HCT116 (cell line): ENCODE measurements at regions not wholly inside any gene's neighbourhood (a gene's known extent, or its start where the extent isn't known, plus 50 kb on each side); places are given as distances from the start of the nearest gene placed in this dataset.

Source experiments
- ATAC-seq: fragments of 200-7000 bp; cut with Tn5 transposase; 2 replicates; pipeline ENCODE4 v1.9.1; 2020; ENCODE audit warnings: mild to moderate bottlenecking, moderate library complexity
- BruUV-seq: library from RNA; stranded (reverse); fragments of 400-500 nt; replicated peaks from 2 replicates; lab custom pipeline; 2021; lab: Mats Ljungman, UMichigan
- CTCF ChIA-PET: fragments of 300-600 bp; sonication (Branson Sonifier 250); formaldehyde crosslinking; loops from one replicate; lab custom pipeline; 2021; ENCODE audit warnings: antibody characterized with exemption; lab: Charles Lee
- POLR2A ChIA-PET: fragments of 300-600, 350-600 bp; sonication (Branson Sonifier 250); formaldehyde crosslinking; loops from one replicate; lab custom pipeline; 2021; ENCODE audit warnings: antibody characterized with exemption; lab: Charles Lee
- RAD21 ChIA-PET, 2 experiments: fragments of 300-600 bp; sonication (Branson Sonifier 250); formaldehyde crosslinking; loops; one replicate each; lab custom pipeline; 2023; ENCODE audit warnings: low total read pairs in 2 of 2; ENCODE audit not compliant: uncharacterized antibody in 2 of 2, unreplicated experiment in 2 of 2, low non-redundant PET in 1 of 2; lab: Charles Lee
- DNase-seq: peaks from one replicate; pipeline ENCODE4 v3.0.0-alpha.2; 2010; ENCODE audit warnings: low read depth, low spot score
- H2AFZ ChIP-seq: fragments of 200-600 bp; shearing (Covaris generic), sonication (generic); 2 replicates; pipeline ENCODE4 v1.6.1; 2017; ENCODE audit warnings: low read depth, mixed run types, mixed read lengths, antibody characterized with exemption, low read length; ENCODE audit not compliant: poor library complexity, severe bottlenecking
- H3K27ac ChIP-seq: 2 replicates; pipeline ENCODE4 v1.5.1; 2012; ENCODE audit warnings: low read depth, low read length
- H3K27me3 ChIP-seq: fragments of 200-600 bp; sonication (generic); 2 replicates; pipeline ENCODE4 v1.6.1; 2016; ENCODE audit warnings: mixed run types, low read length, mixed read lengths; ENCODE audit not compliant: insufficient read depth
- H3K36me3 ChIP-seq, 2 experiments: fragments of 200-500 bp in 1 of 2; fragments of 200-600 bp in 1 of 2; sonication (Bioruptor generic) in 1 of 2; sonication (generic) in 1 of 2; 2 replicates each; pipeline versions ENCODE4 v1.5.1 to v1.6.1; 2014 to 2016; ENCODE audit warnings: low read length in 2 of 2, inconsistent platforms in 1 of 2, mixed read lengths in 1 of 2, mixed run types in 1 of 2; ENCODE audit not compliant: insufficient read depth in 2 of 2, control insufficient read depth in 1 of 2
- H3K4me1 ChIP-seq, 2 experiments: fragments of 200-600 bp in 1 of 2; sonication (generic) in 1 of 2; 2 replicates each; pipeline versions ENCODE4 v1.5.1 to v1.6.1; 2012 to 2017; ENCODE audit warnings: low read length in 2 of 2, inconsistent platforms in 1 of 2, mild to moderate bottlenecking in 1 of 2, mixed read lengths in 1 of 2, mixed run types in 1 of 2, moderate library complexity in 1 of 2; ENCODE audit not compliant: insufficient read depth in 2 of 2, control insufficient read depth in 1 of 2
- H3K4me2 ChIP-seq: fragments of 200-600 bp; sonication (generic); 2 replicates; pipeline ENCODE4 v1.6.1; 2017; ENCODE audit warnings: mixed run types, low read length, mixed read lengths
- H3K4me3 ChIP-seq, 2 experiments: fragments of 200-600 bp in 1 of 2; sonication (generic) in 1 of 2; replicated peaks in 1 of 2; 2 replicates each; pipeline ENCODE4 v1.5.1; 2011 to 2016; ENCODE audit warnings: low read length in 2 of 2, control low read depth in 1 of 2, low read depth in 1 of 2, mild to moderate bottlenecking in 1 of 2, mixed read lengths in 1 of 2, mixed run types in 1 of 2
- H3K79me2 ChIP-seq: fragments of 200-600 bp; sonication (generic); 2 replicates; pipeline ENCODE4 v1.6.1; 2017; ENCODE audit warnings: mild to moderate bottlenecking, mixed run types, low read length, moderate library complexity, mixed read lengths; ENCODE audit not compliant: insufficient read depth
- H3K9ac ChIP-seq: fragments of 200-600 bp; sonication (generic); 2 replicates; pipeline ENCODE4 v1.6.1; 2016; ENCODE audit warnings: low read length, mixed read lengths
- H3K9me2 ChIP-seq: fragments of 200-600 bp; sonication (generic), shearing (Covaris generic); 2 replicates; pipeline ENCODE4 v1.6.1; 2017; ENCODE audit warnings: mixed run types, mild to moderate bottlenecking, moderate library complexity; ENCODE audit not compliant: insufficient read depth
- H3K9me3 ChIP-seq, 2 experiments: fragments of 200-500 bp in 1 of 2; fragments of 200-600 bp in 1 of 2; sonication (Bioruptor generic) in 1 of 2; sonication (generic) in 1 of 2; 2 replicates each; pipeline ENCODE4 v1.6.1; 2014 to 2017; ENCODE audit warnings: low read length in 2 of 2, mixed read lengths in 2 of 2, inconsistent platforms in 1 of 2, low read depth in 1 of 2, mild to moderate bottlenecking in 1 of 2, mixed run types in 1 of 2, moderate library complexity in 1 of 2; ENCODE audit not compliant: control insufficient read depth in 1 of 2, insufficient read depth in 1 of 2
- H4K20me1 ChIP-seq: fragments of 200-600 bp; sonication (generic), shearing (Covaris generic); 2 replicates; pipeline ENCODE4 v1.6.1; 2017; ENCODE audit warnings: mixed run types, mild to moderate bottlenecking, moderate library complexity; ENCODE audit not compliant: insufficient read depth
- ATF3 ChIP-seq: IDR thresholded peaks from 2 replicates; pipeline ENCODE4 v1.6.1; 2012
- CEBPB ChIP-seq: IDR thresholded peaks from 2 replicates; pipeline ENCODE4 v1.6.1; 2012; ENCODE audit warnings: low read depth
- CTCF ChIP-seq, 3 experiments: fragments of 200-600 bp in 1 of 3; sonication (generic) in 1 of 3; IDR thresholded peaks in 2 of 3; conservative IDR thresholded peaks in 1 of 3; 2 replicates each; pipeline ENCODE4 v1.5.1; 2012 to 2017; ENCODE audit warnings: low read depth in 2 of 3, low read length in 2 of 3, antibody characterized with exemption in 1 of 3, borderline replicate concordance in 1 of 3, control low read depth in 1 of 3, mild to moderate bottlenecking in 1 of 3, mixed read lengths in 1 of 3, mixed run types in 1 of 3, moderate library complexity in 1 of 3; ENCODE audit not compliant: insufficient read depth in 1 of 3
- EGR1 ChIP-seq: IDR thresholded peaks from 2 replicates; pipeline ENCODE4 v1.6.1; 2012; ENCODE audit warnings: low read depth
- EZH2phosphoT487 ChIP-seq: fragments of 200-600 bp; IDR thresholded peaks from 2 replicates; pipeline ENCODE4 v1.6.1; 2018; ENCODE audit warnings: antibody characterized with exemption, borderline replicate concordance
- FOSL1 ChIP-seq: IDR thresholded peaks from 2 replicates; pipeline ENCODE4 v1.6.1; 2012; ENCODE audit warnings: low read depth
- POLR2A ChIP-seq: IDR thresholded peaks from 2 replicates; pipeline ENCODE4 v1.7.0; 2011; ENCODE audit warnings: borderline replicate concordance; ENCODE audit not compliant: insufficient read depth, insufficient read length; ENCODE audit errors: extremely low read depth
- POLR2AphosphoS5 ChIP-seq: IDR thresholded peaks from 2 replicates; pipeline ENCODE4 v1.6.1; 2011; ENCODE audit warnings: mild to moderate bottlenecking, low read depth, low read length, moderate library complexity
- SIN3A ChIP-seq: IDR thresholded peaks from 2 replicates; pipeline ENCODE4 v1.6.1; 2012; ENCODE audit warnings: low read depth
- SP1 ChIP-seq: IDR thresholded peaks from 2 replicates; pipeline ENCODE4 v1.6.1; 2012; ENCODE audit warnings: low read depth
- SRF ChIP-seq: IDR thresholded peaks from 2 replicates; pipeline ENCODE4 v1.6.1; 2012; ENCODE audit warnings: low read depth
- ZNF274 ChIP-seq: fragments of 200-500 bp; sonication (Bioruptor generic); IDR thresholded peaks from 2 replicates; pipeline ENCODE4 v1.6.1; 2014; ENCODE audit warnings: mild to moderate bottlenecking, low read depth, low read length, inconsistent platforms
- intact Hi-C: fragments of 100-400 bp; cut with micrococcal nuclease; formaldehyde crosslinking; loops from 2 replicates; pipeline ENCODE4 v1.10.0; 2022

- intact Hi-C loops = no loop called here
- Histone ChIP-seq H3K4me1 (no peaks in the 10 kb centered on the region), H3K27ac (no peak overlapping the region), H3K36me3 (no peaks in the 10 kb centered on the region), H3K9me3 (no peaks in the 10 kb centered on the region), H3K4me3 (no peak overlapping the region), H3K27me3 (no peaks in the 10 kb centered on the region), H2AFZ (no peak overlapping the region), H3K79me2 (no peaks in the 10 kb centered on the region)
- ChIA-PET CTCF (no interaction called here), RAD21 (no interaction called here)
- no TSS peak for BruUV-seq
- no peak for TF ChIP-seq SRF
- no peak for TF ChIP-seq FOSL1
- TF ChIP-seq EZH2phosphoT487 = no peak
- no peak for TF ChIP-seq EGR1
- TF ChIP-seq CEBPB = no peak
- TF ChIP-seq SP1 = no peak
- TF ChIP-seq POLR2A = no peak
- TF ChIP-seq SIN3A = no peak
- no peak for TF ChIP-seq ATF3
- TF ChIP-seq CTCF (IDR thresholded peaks at IDR 0.05 in 2 of 3, conservative IDR thresholded peaks at IDR 0.05 in 1 of 3; ENCODE audit: borderline replicate concordance in 1 of 3, insufficient read depth in 1 of 3, low read depth in 2 of 3, low read length in 2 of 3) = no peak
- TF ChIP-seq, all 23 proteins: peak for 0
- no peak for ATAC-seq
- H3K4me2 ChIP-seq = no peak overlapping the region
- H3K9me2 ChIP-seq = no peaks in the 10 kb centered on the region
- no peak for DNase-seq
- POLR2A ChIA-PET = no interaction called here
- no peak overlapping the region for H3K9ac ChIP-seq
- no peaks in the 10 kb centered on the region for H4K20me1 ChIP-seq
These were observed 302.6 kb upstream of the MC4R start for GRCh38 chr18:60675126-60675525.

GRCh38 chr18:60675801-60676200, 303.2 kb upstream of the MC4R start:
- no peaks in the 10 kb centered on the region for H3K9me3 ChIP-seq
- DNase-seq = no peak
- TF ChIP-seq ZNF274 (no peak), POLR2AphosphoS5 (no peak)
- no peak overlapping the region for H3K4me3 ChIP-seq
- no TSS peak for BruUV-seq
- H3K27ac ChIP-seq = no peak overlapping the region
- ATAC-seq = no peak
- no peaks in the 10 kb centered on the region for H3K4me1 ChIP-seq
- no peak overlapping the region for H3K9ac ChIP-seq
- H3K79me2 ChIP-seq = no peaks in the 10 kb centered on the region
- no peak overlapping the region for H3K4me2 ChIP-seq
- no peak overlapping the region for H2AFZ ChIP-seq
- CTCF ChIA-PET = no interaction called here
- POLR2A ChIA-PET = no interaction called here
- RAD21 ChIA-PET = no interaction called here
- no peaks in the 10 kb centered on the region for H3K36me3 ChIP-seq
- no peaks in the 10 kb centered on the region for H3K27me3 ChIP-seq
- H4K20me1 ChIP-seq = no peaks in the 10 kb centered on the region
- H3K9me2 ChIP-seq = no peaks in the 10 kb centered on the region
- intact Hi-C loops = no loop called here
